ENCODE measurements at regions not wholly inside any gene's neighbourhood (a gene's known extent, or its start where the extent isn't known, plus 50 kb on each side); places are given as distances from the start of the nearest gene placed in this dataset.
"Not testable (repeated sequence)": the region's sequence is repeated elsewhere in the genome, so short reads cannot be mapped to it uniquely, and the experiment has no call there.

- DNase-seq: no peak
Measured at GRCh38 chr10:117601716-117602115, 59.2 kb downstream of the EMX2 start.

DNA sequence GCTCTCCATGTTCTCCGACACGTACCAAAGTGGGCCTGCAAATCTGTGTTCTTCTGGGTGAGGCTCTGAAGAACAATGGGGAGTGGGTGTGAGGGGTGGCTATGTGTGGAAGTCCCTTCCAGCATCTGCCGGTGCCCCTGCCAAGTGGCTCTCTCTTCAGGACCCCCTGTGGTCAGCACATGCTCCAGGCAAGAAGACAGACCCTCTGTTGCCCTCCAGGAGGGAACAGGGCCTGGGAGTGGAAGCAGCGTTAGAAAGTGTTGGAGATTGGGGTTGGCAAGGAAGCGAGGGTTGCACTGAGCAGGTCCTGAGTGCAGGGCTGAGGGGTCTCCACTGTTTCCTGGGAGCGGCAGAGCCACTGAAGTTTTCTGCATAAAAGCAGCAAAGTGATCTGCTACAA, 60.5 kb downstream of the EMX2 start:
- DNase-seq: no peak

- no peak for DNase-seq
Measured at GRCh38 chr10:117603726-117604125, 61.2 kb downstream of the EMX2 start.

GRCh38 chr10:117609095-117609795, 66.7 kb downstream of the EMX2 start:
- peak; percentile 98 for DNase-seq

DNA sequence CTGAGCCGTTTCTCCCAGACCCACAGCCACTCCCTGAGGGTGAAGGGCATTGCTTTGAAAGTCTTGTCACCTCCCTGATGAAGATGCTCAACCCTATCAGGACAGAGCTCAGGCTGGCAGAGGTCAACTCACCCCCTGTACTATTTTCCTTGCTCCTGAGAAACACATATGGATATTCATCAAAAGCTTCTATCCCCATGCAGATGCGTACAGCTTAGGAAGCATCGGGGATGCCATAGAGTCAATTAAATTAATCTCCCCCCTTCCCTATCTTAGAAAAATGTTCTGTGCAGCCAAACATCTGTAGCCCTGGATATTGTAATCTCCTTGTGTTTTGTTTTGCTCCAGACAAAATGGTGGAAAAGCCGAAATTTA, 67.2 kb downstream of the EMX2 start:
- DNase-seq: no peak

GRCh38 chr10:117610321-117610720, 67.8 kb downstream of the EMX2 start:
- DNase-seq: no peak

DNA sequence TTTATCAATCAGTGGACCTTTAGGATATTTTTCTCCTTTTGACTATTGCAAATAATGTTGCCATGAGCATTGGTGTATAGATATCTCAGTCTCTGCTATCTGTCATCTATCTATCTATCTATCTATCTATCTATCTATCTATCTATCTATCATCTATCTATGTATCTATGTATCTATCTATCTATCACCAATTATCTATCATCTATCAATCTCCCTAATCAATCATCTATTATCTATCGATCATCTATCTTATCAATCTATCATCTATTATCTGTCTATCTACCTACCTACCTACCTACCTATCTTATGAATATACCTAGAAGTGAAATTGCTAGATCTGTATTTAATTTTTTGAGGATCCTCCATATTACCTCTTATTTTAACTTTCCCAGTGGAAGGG, 69.6 kb downstream of the EMX2 start:
- DNase-seq: no peak

DNA sequence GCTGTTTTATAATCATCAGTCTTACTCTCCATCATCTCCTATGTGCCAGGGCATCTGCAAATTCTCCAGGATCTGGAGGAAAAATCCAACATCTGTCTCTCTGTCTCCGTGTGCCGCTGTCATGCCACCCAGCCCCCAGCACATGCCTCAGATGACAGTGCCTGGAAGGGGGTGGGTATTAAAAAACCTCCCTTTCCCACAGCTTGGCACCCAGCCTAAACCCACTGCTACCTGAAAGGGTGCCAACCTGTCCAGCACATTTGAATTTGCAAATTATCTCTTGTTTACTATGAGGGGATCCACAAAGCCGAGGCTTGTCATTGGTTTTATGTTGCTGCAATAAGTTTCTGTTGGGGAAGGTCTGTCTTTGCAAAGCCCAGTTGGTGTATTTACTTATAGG, 73.1 kb downstream of the EMX2 start:
- DNase-seq: no peak

DNA sequence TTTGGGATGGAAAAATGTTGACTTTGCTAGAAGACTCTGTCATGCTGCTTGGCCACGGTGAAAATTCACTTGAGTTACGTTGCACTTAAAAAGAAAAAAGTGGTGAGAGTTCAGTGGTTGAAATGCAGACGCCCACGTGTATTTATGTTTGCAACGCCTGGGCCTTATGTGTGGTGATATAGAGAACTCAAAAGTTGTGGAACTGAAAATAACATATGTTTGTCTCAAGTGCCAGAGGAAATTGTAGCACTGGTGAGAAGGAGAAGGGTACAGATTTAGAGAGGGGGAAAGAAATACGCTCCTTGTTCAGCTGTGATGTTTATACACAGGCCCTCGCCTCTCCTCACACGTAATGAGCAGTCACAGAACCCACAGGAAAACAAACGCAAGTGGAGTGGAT, 73.6 kb downstream of the EMX2 start:
- no peak for DNase-seq

GRCh38 chr10:117617086-117617485, 74.5 kb downstream of the EMX2 start:
- no peak for DNase-seq

- no peak for DNase-seq
Measured at GRCh38 chr10:117617659-117618058, 75.1 kb downstream of the EMX2 start.

GRCh38 chr10:117619223-117619622, 76.7 kb downstream of the EMX2 start:
- peak; percentile 69 for DNase-seq

GRCh38 chr10:117619707-117620405, 77.3 kb downstream of the EMX2 start:
- peak; percentile 46 for DNase-seq

GRCh38 chr10:117621196-117621595, 78.7 kb downstream of the EMX2 start:
- no peak for DNase-seq

DNA sequence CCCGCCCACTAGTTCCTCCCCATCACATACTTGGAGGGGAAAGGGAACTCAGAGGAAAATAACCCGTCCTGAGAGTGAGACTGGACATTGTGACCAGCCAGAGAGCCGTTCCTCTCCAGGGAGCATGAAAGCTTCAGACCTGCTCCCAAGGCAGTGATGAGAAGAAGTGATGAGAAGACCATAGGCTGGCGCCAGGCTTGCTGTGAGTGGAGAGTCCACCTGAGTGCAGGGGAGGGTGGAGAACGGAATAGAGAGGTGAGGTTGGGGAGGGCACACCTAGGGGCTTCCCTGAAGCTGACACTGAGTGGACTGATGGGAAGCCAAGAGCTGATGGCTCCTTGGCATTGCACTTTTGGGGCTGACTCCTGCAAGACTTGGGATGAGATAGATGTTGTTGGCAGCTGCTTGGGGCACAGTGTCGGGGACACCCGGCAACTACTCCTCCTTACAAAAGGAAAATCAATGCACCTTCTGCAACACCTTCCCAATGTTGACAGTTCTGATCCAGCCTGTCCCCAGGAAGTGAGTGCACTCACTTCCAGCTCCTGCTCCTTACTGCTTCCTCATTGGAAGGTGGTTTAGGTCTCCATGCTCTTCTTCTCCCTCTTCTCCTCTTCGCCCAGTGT, 79.4 kb downstream of the EMX2 start:
- DNase-seq: no peak

DNA sequence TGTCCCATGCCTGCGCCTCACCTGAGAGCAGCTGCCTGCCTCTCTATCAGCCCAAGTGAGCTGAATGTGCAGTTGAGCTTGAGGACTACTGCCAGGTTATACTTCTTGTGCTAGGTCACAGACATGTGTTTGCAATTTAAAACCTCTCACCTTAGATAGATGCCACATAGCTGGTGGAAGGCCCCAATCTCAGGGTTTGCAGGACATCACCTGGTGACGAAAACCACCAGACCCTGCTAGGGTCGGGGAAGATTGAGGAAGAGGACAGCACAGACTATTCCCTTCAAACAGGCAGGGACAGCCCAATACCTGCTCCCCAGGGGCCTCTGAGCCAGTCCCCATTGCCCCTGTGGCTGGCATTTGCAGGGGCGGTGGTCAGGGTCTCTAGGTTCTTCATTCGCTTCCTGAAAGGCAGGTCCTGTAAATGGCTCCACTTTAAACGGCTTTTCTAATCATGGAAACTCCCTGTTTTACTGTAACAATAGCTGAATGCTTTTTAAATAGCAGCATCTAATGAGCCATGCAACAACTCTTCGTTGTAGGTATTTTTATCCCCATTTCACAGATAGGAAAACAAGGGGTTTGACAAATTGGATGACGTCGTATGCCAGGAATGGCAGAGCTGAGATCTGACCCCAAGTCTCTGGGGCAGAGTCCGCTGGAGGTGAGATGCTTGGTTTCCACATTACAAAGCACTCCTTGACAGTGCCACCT, 80.1 kb downstream of the EMX2 start:
- DNase-seq: no peak

DNA sequence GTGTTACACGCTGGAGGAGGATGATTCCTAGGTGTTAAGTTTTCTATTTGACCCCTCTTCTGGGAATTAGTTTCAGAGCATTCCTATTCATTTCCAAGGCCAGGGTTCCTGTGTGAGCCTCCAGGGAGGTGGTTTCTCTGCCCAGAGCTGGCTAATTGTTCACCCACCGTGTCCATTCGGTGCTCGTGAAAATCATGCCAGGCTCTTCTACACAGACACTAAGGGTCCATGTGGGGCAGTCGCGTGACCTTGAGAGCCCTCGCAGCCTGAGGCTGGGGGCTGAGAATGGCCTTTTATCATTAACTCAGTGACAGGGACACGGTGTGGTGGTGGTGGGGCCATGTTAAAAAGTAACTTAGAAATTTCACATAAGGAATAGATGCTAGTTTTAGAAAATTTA, 83.7 kb downstream of the EMX2 start:
- no peak for DNase-seq

DNA sequence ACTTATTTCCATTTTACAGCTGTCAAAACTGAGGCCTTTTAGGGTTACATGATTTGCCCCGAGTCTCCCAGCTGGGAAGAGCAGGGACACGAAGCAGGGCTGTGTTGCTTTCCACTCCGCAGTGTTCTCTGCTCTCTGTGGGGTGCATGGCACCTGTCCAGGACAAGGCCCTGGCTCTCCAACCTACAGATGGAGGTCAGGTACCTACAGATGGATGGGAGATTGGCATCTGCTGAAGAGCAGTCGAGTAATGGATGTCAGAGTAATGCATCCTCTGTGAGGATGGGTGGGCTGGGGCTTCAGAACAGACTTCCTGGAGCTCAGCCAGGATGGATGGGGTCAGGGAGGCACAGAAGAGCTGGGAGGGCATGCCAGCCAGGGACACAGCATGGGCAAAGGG, 85.0 kb downstream of the EMX2 start:
- no peak for DNase-seq

DNA sequence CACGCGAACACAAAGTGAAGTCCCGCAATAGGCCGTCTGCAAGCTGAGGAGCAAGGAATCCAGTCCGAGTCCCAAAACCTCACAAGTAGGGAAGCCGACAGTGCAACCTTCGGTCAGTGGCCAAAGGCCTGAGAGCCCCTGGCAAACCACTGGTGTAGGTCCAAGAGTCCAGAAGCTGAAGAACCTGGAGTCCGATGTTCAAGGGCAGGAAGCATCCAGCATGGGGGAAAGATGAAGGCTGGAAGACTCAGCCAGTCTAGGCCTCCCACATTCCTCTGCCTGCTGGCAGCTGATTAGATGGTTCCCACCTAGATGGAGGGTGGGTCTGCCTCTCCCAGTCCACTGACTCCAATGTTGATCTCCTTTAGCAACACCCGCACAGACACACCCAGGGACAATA, 87.2 kb downstream of the EMX2 start:
- not testable (repeated sequence) for DNase-seq

DNA sequence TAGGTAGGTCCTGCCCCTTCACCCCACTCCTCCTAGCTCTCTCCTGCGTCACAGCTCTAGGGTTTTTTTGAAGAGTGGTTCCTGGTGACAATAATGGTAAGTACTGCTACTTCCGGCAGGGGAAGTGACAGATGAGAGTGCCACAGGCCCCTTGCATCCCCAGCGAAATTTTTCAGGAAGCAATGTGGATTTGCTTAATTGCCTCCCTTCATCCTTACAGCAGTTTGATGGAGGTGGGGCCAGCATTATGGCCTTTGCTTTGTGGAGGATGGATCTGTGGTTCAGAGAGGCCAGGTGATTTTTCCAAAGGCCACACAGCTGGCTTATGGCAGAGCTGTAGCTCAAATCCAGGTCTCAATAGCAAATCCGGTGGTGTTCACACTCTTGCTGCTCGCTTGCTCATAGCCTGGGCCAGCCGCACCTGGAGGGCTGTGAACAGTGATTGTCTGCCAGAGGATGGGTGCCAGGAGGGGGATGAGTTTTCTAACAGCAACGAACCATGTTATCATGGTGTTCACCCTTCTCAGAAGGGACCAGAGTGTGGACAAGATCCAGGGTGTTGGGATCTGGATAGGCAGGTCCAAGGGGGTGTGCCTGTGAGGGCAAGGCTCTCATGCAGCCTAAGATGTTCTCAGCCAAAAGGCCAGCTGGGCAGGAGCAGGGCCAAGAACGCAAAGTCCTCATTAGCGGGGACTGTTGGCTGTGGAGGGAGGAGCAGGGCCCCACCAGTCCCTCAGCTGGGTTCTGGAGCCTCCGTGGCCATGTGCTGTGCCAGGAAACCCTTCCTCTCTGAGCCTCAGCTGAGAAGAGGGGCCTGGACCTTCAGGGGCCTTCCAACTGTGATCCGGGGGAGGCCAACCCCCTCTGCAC, 89.0 kb downstream of the EMX2 start:
- DNase-seq: no peak

- DNase-seq: no peak
Measured at GRCh38 chr10:117632406-117632805, 89.9 kb downstream of the EMX2 start.

DNA sequence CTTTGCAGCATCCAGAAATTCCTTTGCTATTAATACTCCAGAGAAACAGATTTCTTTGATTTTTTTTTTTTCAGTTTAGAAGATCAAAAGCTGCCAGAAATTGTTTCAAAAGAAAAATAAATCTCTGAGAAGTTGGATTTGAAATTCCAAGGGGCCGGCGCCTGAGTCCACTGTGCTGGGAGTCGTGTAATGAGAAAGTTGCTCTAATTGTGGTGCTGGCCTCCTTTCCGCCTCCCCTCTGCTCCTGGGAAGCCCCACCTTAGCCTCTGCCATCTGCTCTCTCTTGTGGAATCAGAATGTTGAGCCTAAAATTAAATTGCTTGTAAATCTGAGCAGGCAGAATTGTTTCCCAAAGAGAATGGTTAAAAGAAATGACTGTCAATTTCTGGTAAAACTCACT, 93.3 kb downstream of the EMX2 start:
- no peak for DNase-seq

GRCh38 chr10:117638200-117638599, 95.7 kb downstream of the EMX2 start:
- no peak for DNase-seq

Data from fibroblast of skin of right biceps (primary cell).